ENCODE measurements at regions not wholly inside any gene's neighbourhood (a gene's known extent, or its start where the extent isn't known, plus 50 kb on each side); places are given as distances from the start of the nearest gene placed in this dataset.

GRCh38 chr18:78271790-78272189 lies 707.8 kb upstream of the SALL3 start:
- no peak for TF ChIP-seq CTCF (IDR thresholded peaks at IDR 0.05)
- TF ChIP-seq POLR2A (IDR thresholded peaks at IDR 0.05): no peak
